Umbilical cord (tissue), 1 donor: ENCODE measurements at regions not wholly inside any gene's neighbourhood (a gene's known extent, or its start where the extent isn't known, plus 50 kb on each side); places are given as distances from the start of the nearest gene placed in this dataset.

Source experiments
- DNase-seq: peaks from one replicate; pipeline ENCODE4 v3.0.0-alpha.2; 2015; ENCODE audit warnings: low spot score

- DNase-seq: no peak
These were observed 354.9 kb upstream of the HTR2A start for GRCh38 chr13:47251771-47252170.

GRCh38 chr13:47250146-47250545 lies 353.3 kb upstream of the HTR2A start:
- no peak for DNase-seq

- no peak for DNase-seq
These were observed 352.4 kb upstream of the HTR2A start for GRCh38 chr13:47249266-47249665.

GRCh38 chr13:47241446-47241845 lies 344.6 kb upstream of the HTR2A start:
- no peak for DNase-seq

- DNase-seq: no peak
These were observed 342.2 kb upstream of the HTR2A start for GRCh38 chr13:47239025-47239424.

GRCh38 chr13:47237571-47237970 lies 340.7 kb upstream of the HTR2A start:
- DNase-seq: no peak

GRCh38 chr13:47233734-47234133 lies 336.9 kb upstream of the HTR2A start:
- peak; percentile 30 for DNase-seq

GRCh38 chr13:47232516-47232915 lies 335.7 kb upstream of the HTR2A start:
- DNase-seq: no peak

GRCh38 chr13:47230155-47230554 lies 333.3 kb upstream of the HTR2A start:
- no peak for DNase-seq

GRCh38 chr13:47226516-47226915 lies 329.7 kb upstream of the HTR2A start:
- DNase-seq: no peak

- DNase-seq: peak; percentile 95
These were observed 323.7 kb upstream of the HTR2A start for GRCh38 chr13:47220453-47221140.

- DNase-seq: no peak
These were observed 321.8 kb upstream of the HTR2A start for GRCh38 chr13:47218611-47219010.

GRCh38 chr13:47216176-47216822 lies 319.4 kb upstream of the HTR2A start:
- DNase-seq: no peak

- DNase-seq: no peak
These were observed 318.9 kb upstream of the HTR2A start for GRCh38 chr13:47215736-47216135.

- DNase-seq: peak; percentile 89
These were observed 316.2 kb upstream of the HTR2A start for GRCh38 chr13:47213047-47213446.

- no peak for DNase-seq
These were observed 314.3 kb upstream of the HTR2A start for GRCh38 chr13:47211106-47211505.

GRCh38 chr13:47206111-47206510 lies 309.3 kb upstream of the HTR2A start:
- DNase-seq: no peak

- no peak for DNase-seq
These were observed 293.9 kb upstream of the HTR2A start for GRCh38 chr13:47190696-47191305.

- DNase-seq: peak; percentile 10
These were observed 291.9 kb upstream of the HTR2A start for GRCh38 chr13:47188802-47189201.

- DNase-seq: peak; percentile 92
These were observed 289.6 kb upstream of the HTR2A start for GRCh38 chr13:47186471-47186870.

- DNase-seq: peak; percentile 60
These were observed 287.5 kb upstream of the HTR2A start for GRCh38 chr13:47184321-47184720.

- no peak for DNase-seq
These were observed 282.5 kb upstream of the HTR2A start for GRCh38 chr13:47179321-47179720.
